ENCODE measurements at regions not wholly inside any gene's neighbourhood (a gene's known extent, or its start where the extent isn't known, plus 50 kb on each side); places are given as distances from the start of the nearest gene placed in this dataset.
"Not testable (repeated sequence)": the region's sequence is repeated elsewhere in the genome, so short reads cannot be mapped to it uniquely, and the experiment has no call there.

DNA sequence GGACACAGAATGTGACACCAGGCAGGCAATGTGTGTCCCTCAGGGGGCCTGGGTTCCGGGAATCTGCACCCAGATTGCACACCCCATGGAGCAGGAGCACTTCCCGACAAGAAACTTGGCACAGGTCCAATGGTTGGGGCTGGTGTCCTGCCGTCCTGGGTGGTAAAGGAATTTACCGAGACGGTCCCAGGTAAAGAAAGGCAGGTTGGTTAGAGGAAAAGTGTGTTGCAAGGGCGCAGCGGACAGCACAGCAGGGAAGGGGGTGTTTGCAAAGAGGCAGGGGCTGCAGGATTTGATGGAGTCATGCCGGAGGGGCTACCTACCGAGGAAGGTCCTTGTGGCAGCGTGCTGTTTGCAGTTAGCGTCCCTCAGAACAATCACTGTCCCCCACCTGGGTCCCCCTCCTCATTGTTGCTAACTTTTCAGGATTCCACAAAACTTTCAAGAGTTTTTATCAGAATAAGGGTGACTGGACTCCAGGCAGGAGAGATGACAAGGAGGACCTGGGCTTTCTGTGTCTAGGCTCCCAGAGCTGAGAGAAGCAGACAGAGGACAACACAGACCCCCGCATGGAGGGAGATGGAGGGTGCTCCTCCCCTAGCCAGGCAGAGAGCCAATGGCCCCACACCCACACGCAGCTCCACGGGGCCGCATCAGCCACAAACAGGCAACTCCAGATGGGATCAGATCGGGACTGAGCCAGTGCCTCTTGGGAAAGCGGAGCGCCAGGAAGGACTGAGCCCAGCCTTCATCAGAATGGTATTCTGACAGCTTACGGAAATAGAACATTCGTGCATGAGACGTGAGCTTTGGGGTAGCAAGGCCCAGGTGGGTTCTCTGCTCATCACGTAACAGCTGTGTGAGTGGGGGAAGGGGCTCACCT lies 1423.9 kb downstream of the BRD1 start:
- DNase-seq, result no peak

DNA sequence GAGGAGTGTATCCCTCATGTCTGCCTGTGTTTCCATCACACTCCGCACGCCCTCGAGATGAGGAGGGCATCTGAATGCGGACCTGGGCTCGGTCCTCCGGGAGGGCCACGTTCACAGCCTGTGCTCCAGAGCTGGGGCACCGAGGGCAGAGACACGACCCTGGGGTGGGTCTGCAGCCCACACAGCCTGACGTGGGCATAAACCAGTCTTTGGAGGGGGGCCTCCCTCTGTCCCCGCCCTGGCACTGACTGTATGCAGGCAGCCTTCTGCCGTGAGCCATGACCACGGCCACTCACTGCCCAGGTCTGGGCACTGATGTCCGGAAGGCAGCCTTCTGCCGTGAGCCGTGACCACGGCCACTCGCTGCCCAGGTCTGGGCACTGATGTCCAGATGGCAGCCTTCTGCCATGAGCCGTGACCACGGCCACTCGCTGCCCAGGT lies 1425.1 kb downstream of the BRD1 start:
- no peak for DNase-seq

DNA sequence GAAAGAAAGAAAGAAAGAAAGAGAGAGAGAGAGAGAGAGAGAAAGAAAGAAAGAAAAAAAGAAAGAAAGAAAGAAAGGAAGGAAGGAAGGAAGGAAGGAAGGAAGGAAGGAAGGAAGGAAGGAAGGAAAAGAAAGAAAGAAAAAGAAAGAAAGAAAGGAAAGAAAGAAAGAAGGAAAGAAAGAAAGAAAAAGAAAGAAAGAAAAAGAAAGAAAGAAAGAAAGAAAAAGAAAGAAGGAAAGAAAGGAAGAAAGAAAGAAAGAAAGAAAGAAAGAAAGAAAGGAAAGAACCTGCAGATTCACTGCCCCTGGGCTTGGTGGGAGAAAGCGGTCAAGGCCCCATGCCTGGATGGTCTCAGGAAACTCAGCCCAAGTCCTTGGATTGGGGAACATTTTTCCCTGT lies 1426.2 kb downstream of the BRD1 start:
- not testable (repeated sequence) for DNase-seq

GRCh38 chr22:48398181-48398905 lies 1429.3 kb downstream of the BRD1 start:
- no peak for DNase-seq

- no peak for DNase-seq
Observed at GRCh38 chr22:48397531-48398180, 1430.0 kb downstream of the BRD1 start.

- no peak for DNase-seq
Observed at GRCh38 chr22:48396785-48397530, 1430.7 kb downstream of the BRD1 start.

GRCh38 chr22:48396091-48396784 lies 1431.4 kb downstream of the BRD1 start:
- no peak for DNase-seq

GRCh38 chr22:48395201-48395600 lies 1432.5 kb downstream of the BRD1 start:
- no peak for DNase-seq

GRCh38 chr22:48394787-48395186 lies 1432.9 kb downstream of the BRD1 start:
- no peak for DNase-seq

DNA sequence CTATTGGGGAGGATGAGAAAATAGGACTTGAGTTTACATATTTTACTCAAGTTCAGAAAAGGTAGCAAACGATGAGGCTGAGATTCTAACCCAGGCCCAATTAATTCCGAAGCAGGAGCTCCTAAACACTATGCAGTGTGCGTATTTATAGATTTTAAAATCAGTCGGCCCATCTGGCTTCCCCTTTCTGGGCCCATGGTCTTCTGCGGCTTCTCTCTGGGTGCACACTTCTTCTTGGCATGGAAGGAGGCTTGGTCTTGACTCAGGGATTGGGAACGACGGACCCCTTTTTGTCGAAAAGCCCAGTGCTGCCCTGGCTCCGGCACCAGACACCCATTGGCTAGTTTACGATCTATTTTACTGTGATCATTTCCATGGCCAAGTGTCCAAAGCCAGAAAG lies 1433.8 kb downstream of the BRD1 start:
- no peak for DNase-seq

- DNase-seq, result no peak
Observed at GRCh38 chr22:48393041-48393370, 1434.7 kb downstream of the BRD1 start.

DNA sequence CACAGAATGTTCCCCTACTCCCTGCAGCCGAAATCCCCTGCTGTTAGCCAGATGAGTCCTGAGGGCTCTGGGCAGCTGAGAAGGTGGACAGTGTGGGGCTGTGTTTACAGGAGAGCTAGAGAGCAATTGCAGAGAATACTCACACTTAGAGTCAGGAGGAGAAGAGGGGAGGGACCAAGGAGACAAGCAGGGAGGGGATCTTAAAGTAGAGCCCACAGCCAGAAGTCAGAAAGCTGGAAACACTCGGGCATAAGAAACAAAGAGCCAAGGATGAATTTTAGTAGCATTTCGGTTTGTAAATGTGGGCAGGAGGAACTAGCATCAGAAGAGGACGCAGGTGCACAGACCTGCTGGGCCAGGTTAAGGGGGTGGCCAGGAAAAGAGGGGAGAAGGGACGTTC lies 1435.9 kb downstream of the BRD1 start:
- DNase-seq, result no peak

DNA sequence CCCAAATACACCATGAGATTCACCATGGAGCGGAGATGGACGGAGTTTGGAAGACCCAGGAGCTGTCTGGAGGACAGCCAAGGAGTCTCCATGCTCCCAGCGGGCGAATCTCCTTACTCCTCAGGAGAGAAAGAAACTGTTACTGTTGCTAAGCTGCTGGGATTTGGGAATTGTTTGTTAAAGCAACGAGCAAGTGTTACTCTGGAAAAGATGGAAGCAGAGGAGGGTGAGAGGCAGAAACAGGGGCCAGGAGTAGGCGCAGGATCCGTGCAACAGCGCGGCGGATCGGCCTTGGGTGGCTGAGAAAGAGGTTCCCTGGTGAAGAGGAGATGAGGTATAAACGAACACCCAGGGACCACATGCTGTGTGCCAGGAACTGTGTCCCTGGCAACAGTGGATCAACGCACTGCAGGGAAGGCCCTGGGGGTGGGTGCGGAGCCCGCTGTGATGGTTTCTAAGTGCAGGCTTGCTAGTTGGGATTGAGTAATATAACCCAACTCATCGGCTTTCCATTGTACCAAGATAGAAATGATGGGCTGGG lies 1436.4 kb downstream of the BRD1 start:
- no peak for DNase-seq

DNA sequence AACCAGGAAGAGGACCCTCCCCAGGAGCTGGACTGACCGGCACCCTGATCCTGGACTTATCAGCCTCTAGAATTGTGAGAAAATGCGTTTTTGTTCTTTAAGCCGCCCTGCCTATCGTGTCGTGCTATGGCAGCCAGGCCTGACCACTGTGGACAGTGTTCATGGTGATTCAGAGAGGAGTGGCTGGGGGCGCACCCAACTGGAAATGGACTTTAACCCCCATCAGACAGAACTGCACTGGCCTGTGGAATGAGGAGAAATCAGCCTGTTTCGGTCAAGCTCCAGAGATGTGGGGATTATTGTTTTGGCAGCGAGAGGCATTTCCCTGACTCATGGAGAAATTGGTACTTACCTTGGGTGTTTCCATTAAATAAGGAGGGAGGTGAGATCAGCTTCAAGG lies 1437.8 kb downstream of the BRD1 start:
- no peak for DNase-seq

GRCh38 chr22:48382197-48382596 lies 1445.5 kb downstream of the BRD1 start:
- no peak for DNase-seq

- DNase-seq, result no peak
Observed at GRCh38 chr22:48380016-48380665, 1447.5 kb downstream of the BRD1 start.

GRCh38 chr22:48379371-48379770 lies 1448.3 kb downstream of the BRD1 start:
- DNase-seq, result no peak

DNA sequence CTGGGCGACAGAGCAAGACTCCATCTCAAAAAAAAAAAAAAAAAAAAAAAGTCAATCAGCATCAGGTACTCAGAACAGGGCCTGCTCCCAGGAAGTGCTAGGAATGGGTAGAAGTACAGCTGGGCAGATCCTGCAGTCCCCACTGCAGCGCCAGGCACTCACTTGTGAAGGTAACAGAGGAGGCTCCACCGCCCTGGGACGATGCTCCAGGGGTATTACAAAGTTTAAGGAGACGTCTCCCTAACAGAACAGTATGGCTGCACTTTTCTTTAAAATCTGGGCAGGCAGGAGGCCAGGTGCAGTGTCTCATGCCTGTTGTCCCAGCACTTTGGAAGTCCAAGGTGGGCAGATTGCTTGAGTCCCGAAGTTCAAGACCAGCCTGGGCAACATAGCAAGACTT lies 1449.0 kb downstream of the BRD1 start:
- DNase-seq, result no peak

DNA sequence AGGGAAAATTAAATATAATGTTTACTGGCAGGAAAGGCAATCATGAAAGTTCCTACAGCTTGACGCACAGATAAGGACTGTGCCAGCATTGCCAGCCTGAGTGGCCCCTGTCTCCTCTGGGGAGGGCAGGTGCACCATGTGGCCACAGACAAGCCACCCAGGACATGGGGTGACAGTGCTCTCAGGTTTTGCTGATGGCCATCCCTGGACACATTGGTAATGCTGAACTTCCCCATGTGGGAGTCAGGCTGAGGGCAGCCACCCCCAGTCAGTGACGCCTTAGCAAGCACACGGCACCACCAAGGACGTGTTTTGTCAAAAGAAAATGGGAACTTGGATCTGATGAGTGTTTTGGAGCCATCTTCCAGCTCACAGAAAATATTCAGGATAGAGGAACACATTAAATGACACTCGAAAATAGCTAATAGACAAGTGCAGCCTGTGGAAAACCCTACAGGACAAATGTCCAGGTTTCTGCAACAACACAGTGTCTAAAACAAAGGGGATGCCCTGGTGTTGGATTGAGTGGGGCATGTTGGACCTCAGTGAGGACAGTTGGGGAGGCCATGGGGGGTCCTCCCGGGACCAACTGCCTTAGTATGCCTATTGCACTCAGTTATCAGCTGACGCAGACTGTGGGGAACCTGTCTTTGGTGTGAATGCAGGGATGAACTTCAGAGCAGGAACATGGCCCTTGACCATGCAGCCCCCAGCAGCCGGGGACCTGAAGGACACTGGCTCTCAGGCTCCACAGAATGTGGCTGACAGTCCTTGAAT lies 1450.5 kb downstream of the BRD1 start:
- DNase-seq, result no peak

DNA sequence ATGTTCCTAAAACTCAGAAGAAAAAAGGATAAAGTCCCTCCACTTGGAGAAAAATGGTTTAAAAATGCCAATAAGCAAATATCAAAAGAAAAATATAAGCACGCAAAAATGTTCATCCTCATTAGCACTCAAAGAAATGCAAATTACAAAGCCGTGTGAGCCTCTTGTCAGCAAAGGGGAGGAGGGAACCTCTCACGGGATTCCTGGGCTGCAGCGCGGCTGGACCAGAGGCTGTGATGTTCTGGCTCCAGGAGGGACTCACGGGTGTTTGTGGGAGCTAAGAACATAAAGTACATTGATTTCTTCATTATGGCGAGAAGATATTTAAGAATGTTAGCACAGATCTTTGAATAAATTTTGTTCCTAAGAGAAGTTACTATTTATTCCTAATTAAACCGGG lies 1451.2 kb downstream of the BRD1 start:
- no peak for DNase-seq

Measured in EL (cell line).